GM23338 (cell line): ENCODE measurements at regions not wholly inside any gene's neighbourhood (a gene's known extent, or its start where the extent isn't known, plus 50 kb on each side); places are given as distances from the start of the nearest gene placed in this dataset.

Source experiments
- ATAC-seq: fragments of 200-7000 bp; cut with Tn5 transposase; 3 replicates; pipeline ENCODE4 v1.9.1; 2020
- DNase-seq: peaks from one replicate; pipeline ENCODE4 v3.0.0-alpha.2; 2015; ENCODE audit warnings: low spot score
- H2AFZ ChIP-seq: fragments of 200-600 bp; sonication (generic); 2 replicates; pipeline ENCODE4 v1.8.0; 2016; ENCODE audit warnings: antibody characterized with exemption, mild to moderate bottlenecking, moderate library complexity
- H3F3A ChIP-seq: fragments of 200-600 bp; sonication (generic); replicated peaks from 2 replicates; pipeline ENCODE4 v1.8.0; 2017; ENCODE audit warnings: antibody characterized with exemption, mixed run types, low read depth
- H3K27ac ChIP-seq: fragments of 200-600 bp; sonication (generic); 2 replicates; pipeline ENCODE4 v1.6.1; 2016; ENCODE audit warnings: low read depth
- H3K27me3 ChIP-seq: fragments of 200-600 bp; sonication (generic); 2 replicates; pipeline ENCODE4 v1.8.0; 2016; ENCODE audit warnings: mild to moderate bottlenecking, mixed run types, moderate library complexity; ENCODE audit not compliant: insufficient read depth
- H3K36me3 ChIP-seq: fragments of 200-600 bp; sonication (generic); 2 replicates; pipeline ENCODE4 v1.8.0; 2016; ENCODE audit warnings: mild to moderate bottlenecking; ENCODE audit not compliant: insufficient read depth
- H3K4me1 ChIP-seq: fragments of 200-600 bp; sonication (generic); 2 replicates; pipeline ENCODE4 v1.8.0; 2016; ENCODE audit warnings: mild to moderate bottlenecking, moderate library complexity; ENCODE audit not compliant: insufficient read depth
- H3K4me2 ChIP-seq: fragments of 200-600 bp; sonication (generic); 2 replicates; pipeline ENCODE4 v1.7.1; 2017; ENCODE audit warnings: mixed run types
- H3K4me3 ChIP-seq: fragments of 200-600 bp; sonication (generic); 2 replicates; pipeline ENCODE4 v1.6.1; 2016; ENCODE audit warnings: mixed run types
- H3K79me2 ChIP-seq: fragments of 200-600 bp; sonication (generic); replicated peaks from 2 replicates; pipeline ENCODE4 v1.8.0; 2017; ENCODE audit warnings: mild to moderate bottlenecking; ENCODE audit not compliant: insufficient read depth
- H3K9me2 ChIP-seq: fragments of 200-600 bp; sonication (generic); 2 replicates; pipeline ENCODE4 v1.8.0; 2017; ENCODE audit not compliant: insufficient read depth
- H4K20me1 ChIP-seq: fragments of 200-600 bp; sonication (generic); replicated peaks from 2 replicates; pipeline ENCODE4 v1.8.0; 2017; ENCODE audit warnings: mild to moderate bottlenecking; ENCODE audit not compliant: insufficient read depth
- H3K27ac Mint-ChIP-seq: 2 replicates; pipeline ENCODE4 v1.8.0; 2020; ENCODE audit warnings: inconsistent platforms, mild to moderate bottlenecking, moderate library complexity, mixed read lengths
- H3K27me3 Mint-ChIP-seq: 3 replicates; pipeline ENCODE4 v1.8.0; 2022; ENCODE audit warnings: low read depth, mild to moderate bottlenecking, moderate library complexity, mixed read lengths, inconsistent platforms; ENCODE audit not compliant: insufficient read depth, poor library complexity
- H3K36me3 Mint-ChIP-seq: 3 replicates; pipeline ENCODE4 v1.8.0; 2021; ENCODE audit warnings: low read depth, mild to moderate bottlenecking, inconsistent platforms, moderate library complexity, mixed read lengths
- H3K4me1 Mint-ChIP-seq: 3 replicates; pipeline ENCODE4 v1.8.0; 2020; ENCODE audit warnings: mild to moderate bottlenecking, inconsistent platforms, mixed read lengths
- H3K4me3 Mint-ChIP-seq: 3 replicates; pipeline ENCODE4 v1.8.0; 2021; ENCODE audit warnings: moderate library complexity, mild to moderate bottlenecking, inconsistent platforms, mixed read lengths
- H3K9me3 Mint-ChIP-seq: 3 replicates; pipeline ENCODE4 v1.8.0; 2020; ENCODE audit warnings: moderate library complexity, mild to moderate bottlenecking, inconsistent platforms, mixed read lengths
- CREB1 ChIP-seq: fragments of 250-450 bp; sonication (Bioruptor Pico); IDR thresholded peaks from 2 replicates; pipeline ENCODE4 v1.5.0; 2020; ENCODE audit warnings: low read depth, mild to moderate bottlenecking, moderate library complexity
- EZH2 ChIP-seq: fragments of 200-600 bp; sonication (generic); IDR thresholded peaks from one replicate; pipeline ENCODE4 v1.8.0; 2017; ENCODE audit warnings: antibody characterized with exemption, mild to moderate bottlenecking, low read depth; ENCODE audit not compliant: unreplicated experiment
- EZH2phosphoT487 ChIP-seq: fragments of 200-600 bp; sonication (generic); IDR thresholded peaks from one replicate; pipeline ENCODE4 v1.8.1; 2018; ENCODE audit warnings: antibody characterized with exemption; ENCODE audit not compliant: unreplicated experiment
- JUNB ChIP-seq: IDR thresholded peaks from one replicate; pipeline ENCODE4 v1.6.1; 2016; ENCODE audit warnings: antibody characterized with exemption; ENCODE audit not compliant: unreplicated experiment
- NANOG ChIP-seq: IDR thresholded peaks from 2 replicates; pipeline ENCODE4 v1.6.1; 2016; ENCODE audit warnings: antibody characterized with exemption, borderline replicate concordance
- POLR2AphosphoS5 ChIP-seq: IDR thresholded peaks from 2 replicates; pipeline ENCODE4 v1.6.1; 2016; ENCODE audit warnings: antibody characterized with exemption, low read depth
- STAT1 ChIP-seq: IDR thresholded peaks from one replicate; pipeline ENCODE4 v1.6.1; 2016; ENCODE audit warnings: antibody characterized with exemption; ENCODE audit not compliant: unreplicated experiment
- ZNF114 ChIP-seq: fragments of 250-450 bp; sonication (Bioruptor Pico); IDR thresholded peaks from 2 replicates; pipeline ENCODE4 v1.5.0; 2020; ENCODE audit warnings: mild to moderate bottlenecking, moderate library complexity
- ZNF331 ChIP-seq: fragments of 250-450 bp; sonication (Bioruptor Pico); IDR thresholded peaks from 2 replicates; pipeline ENCODE4 v1.5.0; 2020; ENCODE audit warnings: low read depth, mild to moderate bottlenecking, moderate library complexity
- TF ChIP-seq, protein P1 (sequence below): IDR thresholded peaks from one replicate; pipeline ENCODE4 v1.6.1; 2018; ENCODE audit warnings: antibody characterized with exemption; ENCODE audit not compliant: unreplicated experiment
- TF ChIP-seq, protein P2 (sequence below): IDR thresholded peaks from 2 replicates; pipeline ENCODE4 v1.6.1; 2016; ENCODE audit warnings: antibody characterized with exemption
- TF ChIP-seq, protein P3 (sequence below): fragments of 250-450 bp; sonication (Bioruptor Pico); IDR thresholded peaks from 2 replicates; pipeline ENCODE4 v1.5.0; 2020; ENCODE audit warnings: mild to moderate bottlenecking, moderate library complexity
- TF ChIP-seq, protein P4 (sequence below), 2 experiments: fragments of 200-600 bp in 1 of 2; sonication (generic) in 1 of 2; conservative IDR thresholded peaks; 2 replicates each; pipeline versions ENCODE4 v1.5.1 to v1.6.1; 2016 to 2017; ENCODE audit warnings: antibody characterized with exemption in 2 of 2, low read depth in 2 of 2, mild to moderate bottlenecking in 2 of 2, moderate library complexity in 1 of 2

DNA sequence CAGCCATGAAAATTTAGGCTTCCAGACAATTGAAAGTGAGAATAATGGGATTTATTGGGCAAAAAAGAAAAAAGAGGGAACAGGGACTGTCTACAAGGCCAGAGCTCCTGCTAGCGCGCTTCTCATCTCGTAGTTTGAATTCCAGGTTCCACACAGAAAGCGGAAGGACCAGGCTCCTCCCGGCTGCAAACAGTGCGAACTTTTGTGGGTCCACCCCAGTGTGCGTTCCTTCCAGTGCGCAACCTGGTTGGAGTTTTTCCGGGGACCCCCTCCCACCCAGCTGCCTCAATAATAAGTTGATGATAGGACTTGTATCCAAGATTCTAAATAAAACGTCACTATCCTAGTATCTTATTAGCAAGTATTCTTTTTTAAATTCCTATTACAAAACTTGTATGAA is 467.7 kb upstream of the TUSC1 start:
- no peak for DNase-seq
- no peak overlapping the region for H3K4me3 Mint-ChIP-seq
- peaks cover 13% of the 10 kb centered on the region for H3K36me3 Mint-ChIP-seq
- peaks cover 4% of the 10 kb centered on the region for H3K27me3 Mint-ChIP-seq
- Histone ChIP-seq H3F3A (no peaks in the 10 kb centered on the region), H3K4me2 (no peak overlapping the region), H3K27ac (no peak overlapping the region), H3K9me2 (no peaks in the 10 kb centered on the region), H3K4me1 (no peaks in the 10 kb centered on the region), H3K4me3 (no peak overlapping the region), H4K20me1 (no peaks in the 10 kb centered on the region), H3K36me3 (no peaks in the 10 kb centered on the region), H3K27me3 (no peaks in the 10 kb centered on the region), H3K79me2 (no peaks in the 10 kb centered on the region), H2AFZ (no peak overlapping the region)
- no peak for TF ChIP-seq STAT1
- TF ChIP-seq, protein P1, sequence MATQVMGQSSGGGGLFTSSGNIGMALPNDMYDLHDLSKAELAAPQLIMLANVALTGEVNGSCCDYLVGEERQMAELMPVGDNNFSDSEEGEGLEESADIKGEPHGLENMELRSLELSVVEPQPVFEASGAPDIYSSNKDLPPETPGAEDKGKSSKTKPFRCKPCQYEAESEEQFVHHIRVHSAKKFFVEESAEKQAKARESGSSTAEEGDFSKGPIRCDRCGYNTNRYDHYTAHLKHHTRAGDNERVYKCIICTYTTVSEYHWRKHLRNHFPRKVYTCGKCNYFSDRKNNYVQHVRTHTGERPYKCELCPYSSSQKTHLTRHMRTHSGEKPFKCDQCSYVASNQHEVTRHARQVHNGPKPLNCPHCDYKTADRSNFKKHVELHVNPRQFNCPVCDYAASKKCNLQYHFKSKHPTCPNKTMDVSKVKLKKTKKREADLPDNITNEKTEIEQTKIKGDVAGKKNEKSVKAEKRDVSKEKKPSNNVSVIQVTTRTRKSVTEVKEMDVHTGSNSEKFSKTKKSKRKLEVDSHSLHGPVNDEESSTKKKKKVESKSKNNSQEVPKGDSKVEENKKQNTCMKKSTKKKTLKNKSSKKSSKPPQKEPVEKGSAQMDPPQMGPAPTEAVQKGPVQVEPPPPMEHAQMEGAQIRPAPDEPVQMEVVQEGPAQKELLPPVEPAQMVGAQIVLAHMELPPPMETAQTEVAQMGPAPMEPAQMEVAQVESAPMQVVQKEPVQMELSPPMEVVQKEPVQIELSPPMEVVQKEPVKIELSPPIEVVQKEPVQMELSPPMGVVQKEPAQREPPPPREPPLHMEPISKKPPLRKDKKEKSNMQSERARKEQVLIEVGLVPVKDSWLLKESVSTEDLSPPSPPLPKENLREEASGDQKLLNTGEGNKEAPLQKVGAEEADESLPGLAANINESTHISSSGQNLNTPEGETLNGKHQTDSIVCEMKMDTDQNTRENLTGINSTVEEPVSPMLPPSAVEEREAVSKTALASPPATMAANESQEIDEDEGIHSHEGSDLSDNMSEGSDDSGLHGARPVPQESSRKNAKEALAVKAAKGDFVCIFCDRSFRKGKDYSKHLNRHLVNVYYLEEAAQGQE: no peak
- TF ChIP-seq, protein P2, sequence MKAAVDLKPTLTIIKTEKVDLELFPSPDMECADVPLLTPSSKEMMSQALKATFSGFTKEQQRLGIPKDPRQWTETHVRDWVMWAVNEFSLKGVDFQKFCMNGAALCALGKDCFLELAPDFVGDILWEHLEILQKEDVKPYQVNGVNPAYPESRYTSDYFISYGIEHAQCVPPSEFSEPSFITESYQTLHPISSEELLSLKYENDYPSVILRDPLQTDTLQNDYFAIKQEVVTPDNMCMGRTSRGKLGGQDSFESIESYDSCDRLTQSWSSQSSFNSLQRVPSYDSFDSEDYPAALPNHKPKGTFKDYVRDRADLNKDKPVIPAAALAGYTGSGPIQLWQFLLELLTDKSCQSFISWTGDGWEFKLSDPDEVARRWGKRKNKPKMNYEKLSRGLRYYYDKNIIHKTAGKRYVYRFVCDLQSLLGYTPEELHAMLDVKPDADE: no peak
- TF ChIP-seq, protein P3, sequence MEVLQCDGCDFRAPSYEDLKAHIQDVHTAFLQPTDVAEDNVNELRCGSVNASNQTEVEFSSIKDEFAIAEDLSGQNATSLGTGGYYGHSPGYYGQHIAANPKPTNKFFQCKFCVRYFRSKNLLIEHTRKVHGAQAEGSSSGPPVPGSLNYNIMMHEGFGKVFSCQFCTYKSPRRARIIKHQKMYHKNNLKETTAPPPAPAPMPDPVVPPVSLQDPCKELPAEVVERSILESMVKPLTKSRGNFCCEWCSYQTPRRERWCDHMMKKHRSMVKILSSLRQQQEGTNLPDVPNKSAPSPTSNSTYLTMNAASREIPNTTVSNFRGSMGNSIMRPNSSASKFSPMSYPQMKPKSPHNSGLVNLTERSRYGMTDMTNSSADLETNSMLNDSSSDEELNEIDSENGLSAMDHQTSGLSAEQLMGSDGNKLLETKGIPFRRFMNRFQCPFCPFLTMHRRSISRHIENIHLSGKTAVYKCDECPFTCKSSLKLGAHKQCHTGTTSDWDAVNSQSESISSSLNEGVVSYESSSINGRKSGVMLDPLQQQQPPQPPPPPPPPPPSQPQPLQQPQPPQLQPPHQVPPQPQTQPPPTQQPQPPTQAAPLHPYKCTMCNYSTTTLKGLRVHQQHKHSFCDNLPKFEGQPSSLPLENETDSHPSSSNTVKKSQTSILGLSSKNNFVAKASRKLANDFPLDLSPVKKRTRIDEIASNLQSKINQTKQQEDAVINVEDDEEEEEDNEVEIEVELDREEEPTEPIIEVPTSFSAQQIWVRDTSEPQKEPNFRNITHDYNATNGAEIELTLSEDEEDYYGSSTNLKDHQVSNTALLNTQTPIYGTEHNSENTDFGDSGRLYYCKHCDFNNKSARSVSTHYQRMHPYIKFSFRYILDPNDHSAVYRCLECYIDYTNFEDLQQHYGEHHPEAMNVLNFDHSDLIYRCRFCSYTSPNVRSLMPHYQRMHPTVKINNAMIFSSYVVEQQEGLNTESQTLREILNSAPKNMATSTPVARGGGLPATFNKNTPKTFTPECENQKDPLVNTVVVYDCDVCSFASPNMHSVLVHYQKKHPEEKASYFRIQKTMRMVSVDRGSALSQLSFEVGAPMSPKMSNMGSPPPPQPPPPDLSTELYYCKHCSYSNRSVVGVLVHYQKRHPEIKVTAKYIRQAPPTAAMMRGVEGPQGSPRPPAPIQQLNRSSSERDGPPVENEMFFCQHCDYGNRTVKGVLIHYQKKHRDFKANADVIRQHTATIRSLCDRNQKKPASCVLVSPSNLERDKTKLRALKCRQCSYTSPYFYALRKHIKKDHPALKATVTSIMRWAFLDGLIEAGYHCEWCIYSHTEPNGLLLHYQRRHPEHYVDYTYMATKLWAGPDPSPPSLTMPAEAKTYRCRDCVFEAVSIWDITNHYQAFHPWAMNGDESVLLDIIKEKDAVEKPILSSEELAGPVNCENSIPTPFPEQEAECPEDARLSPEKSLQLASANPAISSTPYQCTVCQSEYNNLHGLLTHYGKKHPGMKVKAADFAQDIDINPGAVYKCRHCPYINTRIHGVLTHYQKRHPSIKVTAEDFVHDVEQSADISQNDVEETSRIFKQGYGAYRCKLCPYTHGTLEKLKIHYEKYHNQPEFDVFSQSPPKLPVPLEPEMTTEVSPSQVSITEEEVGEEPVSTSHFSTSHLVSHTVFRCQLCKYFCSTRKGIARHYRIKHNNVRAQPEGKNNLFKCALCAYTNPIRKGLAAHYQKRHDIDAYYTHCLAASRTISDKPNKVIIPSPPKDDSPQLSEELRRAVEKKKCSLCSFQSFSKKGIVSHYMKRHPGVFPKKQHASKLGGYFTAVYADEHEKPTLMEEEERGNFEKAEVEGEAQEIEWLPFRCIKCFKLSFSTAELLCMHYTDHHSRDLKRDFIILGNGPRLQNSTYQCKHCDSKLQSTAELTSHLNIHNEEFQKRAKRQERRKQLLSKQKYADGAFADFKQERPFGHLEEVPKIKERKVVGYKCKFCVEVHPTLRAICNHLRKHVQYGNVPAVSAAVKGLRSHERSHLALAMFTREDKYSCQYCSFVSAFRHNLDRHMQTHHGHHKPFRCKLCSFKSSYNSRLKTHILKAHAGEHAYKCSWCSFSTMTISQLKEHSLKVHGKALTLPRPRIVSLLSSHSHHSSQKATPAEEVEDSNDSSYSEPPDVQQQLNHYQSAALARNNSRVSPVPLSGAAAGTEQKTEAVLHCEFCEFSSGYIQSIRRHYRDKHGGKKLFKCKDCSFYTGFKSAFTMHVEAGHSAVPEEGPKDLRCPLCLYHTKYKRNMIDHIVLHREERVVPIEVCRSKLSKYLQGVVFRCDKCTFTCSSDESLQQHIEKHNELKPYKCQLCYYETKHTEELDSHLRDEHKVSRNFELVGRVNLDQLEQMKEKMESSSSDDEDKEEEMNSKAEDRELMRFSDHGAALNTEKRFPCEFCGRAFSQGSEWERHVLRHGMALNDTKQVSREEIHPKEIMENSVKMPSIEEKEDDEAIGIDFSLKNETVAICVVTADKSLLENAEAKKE (CRISPR knock-in tag): no peak
- no peak for TF ChIP-seq EZH2
- TF ChIP-seq, protein P4, sequence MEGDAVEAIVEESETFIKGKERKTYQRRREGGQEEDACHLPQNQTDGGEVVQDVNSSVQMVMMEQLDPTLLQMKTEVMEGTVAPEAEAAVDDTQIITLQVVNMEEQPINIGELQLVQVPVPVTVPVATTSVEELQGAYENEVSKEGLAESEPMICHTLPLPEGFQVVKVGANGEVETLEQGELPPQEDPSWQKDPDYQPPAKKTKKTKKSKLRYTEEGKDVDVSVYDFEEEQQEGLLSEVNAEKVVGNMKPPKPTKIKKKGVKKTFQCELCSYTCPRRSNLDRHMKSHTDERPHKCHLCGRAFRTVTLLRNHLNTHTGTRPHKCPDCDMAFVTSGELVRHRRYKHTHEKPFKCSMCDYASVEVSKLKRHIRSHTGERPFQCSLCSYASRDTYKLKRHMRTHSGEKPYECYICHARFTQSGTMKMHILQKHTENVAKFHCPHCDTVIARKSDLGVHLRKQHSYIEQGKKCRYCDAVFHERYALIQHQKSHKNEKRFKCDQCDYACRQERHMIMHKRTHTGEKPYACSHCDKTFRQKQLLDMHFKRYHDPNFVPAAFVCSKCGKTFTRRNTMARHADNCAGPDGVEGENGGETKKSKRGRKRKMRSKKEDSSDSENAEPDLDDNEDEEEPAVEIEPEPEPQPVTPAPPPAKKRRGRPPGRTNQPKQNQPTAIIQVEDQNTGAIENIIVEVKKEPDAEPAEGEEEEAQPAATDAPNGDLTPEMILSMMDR (conservative IDR thresholded peaks at IDR 0.05; ENCODE audit: low read depth in 2 of 2): no peak
- no peak for TF ChIP-seq EZH2phosphoT487
- TF ChIP-seq JUNB: no peak
- TF ChIP-seq ZNF114: no peak
- no peak for TF ChIP-seq POLR2AphosphoS5
- no peak for TF ChIP-seq CREB1
- no peak for TF ChIP-seq NANOG
- TF ChIP-seq ZNF331 (CRISPR knock-in tag): no peak
- no peak for ATAC-seq
- H3K4me1 Mint-ChIP-seq: no peaks in the 10 kb centered on the region; the same call in 2 of the 3 replicates
- no peak overlapping the region for H3K27ac Mint-ChIP-seq
- peaks cover 6% of the 10 kb centered on the region; the same call in 1 of the 3 replicates for H3K9me3 Mint-ChIP-seq
